GM18520 (cell line): ENCODE measurements at regions not wholly inside any gene's neighbourhood (a gene's known extent, or its start where the extent isn't known, plus 50 kb on each side); places are given as distances from the start of the nearest gene placed in this dataset.
"Not testable (repeated sequence)": the region's sequence is repeated elsewhere in the genome, so short reads cannot be mapped to it uniquely, and the experiment has no call there.

Source experiments
- ATAC-seq: cut with Tn5 transposase; IDR thresholded peaks from one replicate; pipeline ENCODE4 v1.9.1; 2021; ENCODE audit not compliant: unreplicated experiment

GRCh38 chr20:40012026-40012425 lies 677.0 kb downstream of the MAFB start:
- not testable (repeated sequence) for ATAC-seq

- no peak for ATAC-seq
Observed at GRCh38 chr20:40010483-40010882, 678.6 kb downstream of the MAFB start.

- ATAC-seq, result no peak
Observed at GRCh38 chr20:40009542-40009941, 679.5 kb downstream of the MAFB start.

- ATAC-seq, result no peak
Observed at GRCh38 chr20:40008177-40008576, 680.9 kb downstream of the MAFB start.

- ATAC-seq, result no peak
Observed at GRCh38 chr20:40006168-40006860, 682.7 kb downstream of the MAFB start.

GRCh38 chr20:40004092-40004491 lies 684.9 kb downstream of the MAFB start:
- not testable (repeated sequence) for ATAC-seq

- ATAC-seq, result no peak
Observed at GRCh38 chr20:39993742-39994141, 695.3 kb downstream of the MAFB start.

- ATAC-seq, result no peak
Observed at GRCh38 chr20:39990692-39991091, 698.3 kb downstream of the MAFB start.

GRCh38 chr20:39988991-39989390 lies 700.0 kb downstream of the MAFB start:
- ATAC-seq, result no peak

- ATAC-seq, result no peak
Observed at GRCh38 chr20:39986173-39986904, 702.7 kb downstream of the MAFB start.

GRCh38 chr20:39985271-39985827 lies 703.7 kb downstream of the MAFB start:
- no peak for ATAC-seq

- no peak for ATAC-seq
Observed at GRCh38 chr20:39983655-39984054, 705.4 kb downstream of the MAFB start.

- ATAC-seq, result no peak
Observed at GRCh38 chr20:39983183-39983582, 705.9 kb downstream of the MAFB start.

- ATAC-seq, result no peak
Observed at GRCh38 chr20:39974966-39975501, 714.0 kb downstream of the MAFB start.

GRCh38 chr20:39968495-39968894 lies 720.5 kb downstream of the MAFB start:
- no peak for ATAC-seq

GRCh38 chr20:39967806-39968205 lies 721.2 kb downstream of the MAFB start:
- no peak for ATAC-seq

GRCh38 chr20:39961637-39962244 lies 727.3 kb downstream of the MAFB start:
- no peak for ATAC-seq

- ATAC-seq, result peak; percentile 72
Observed at GRCh38 chr20:39960522-39961428, 728.3 kb downstream of the MAFB start.

- not testable (repeated sequence) for ATAC-seq
Observed at GRCh38 chr20:39957911-39958310, 731.1 kb downstream of the MAFB start.

- no peak for ATAC-seq
Observed at GRCh38 chr20:39954621-39955020, 734.4 kb downstream of the MAFB start.
